Mesenchymal stem cell (in vitro differentiated cells and primary cell): ENCODE measurements at regions not wholly inside any gene's neighbourhood (a gene's known extent, or its start where the extent isn't known, plus 50 kb on each side); places are given as distances from the start of the nearest gene placed in this dataset.

Experiments used
- DNase-seq: peaks from one replicate; pipeline ENCODE4 v3.0.0-alpha.2; 2013
- H2AFZ ChIP-seq: one replicate; pipeline ENCODE4 v1.6.1; 2013; ENCODE audit warnings: low read depth, mild to moderate bottlenecking, control low read depth, inconsistent platforms, low read length, moderate library complexity
- H2AK5ac ChIP-seq: 2 replicates; pipeline ENCODE4 v1.6.1; 2013; ENCODE audit warnings: low read length, moderate library complexity, mild to moderate bottlenecking, inconsistent platforms; ENCODE audit not compliant: severe bottlenecking
- H2BK120ac ChIP-seq: one replicate; pipeline ENCODE4 v1.6.1; 2013; ENCODE audit warnings: low read depth, mild to moderate bottlenecking, inconsistent platforms, low read length, moderate library complexity
- H2BK12ac ChIP-seq, 2 experiments: one replicate each; pipeline ENCODE4 v1.6.1; 2013; ENCODE audit warnings: inconsistent platforms in 2 of 2, low read length in 2 of 2, mild to moderate bottlenecking in 2 of 2, moderate library complexity in 2 of 2, control low read depth in 1 of 2
- H2BK15ac ChIP-seq: one replicate; pipeline ENCODE4 v1.6.1; 2013; ENCODE audit warnings: mild to moderate bottlenecking, low read depth, inconsistent platforms; ENCODE audit not compliant: poor library complexity, severe bottlenecking
- H2BK5ac ChIP-seq: 2 replicates; pipeline ENCODE4 v1.6.1; 2013; ENCODE audit warnings: low read depth, mild to moderate bottlenecking, low read length, control low read depth, inconsistent platforms; ENCODE audit not compliant: poor library complexity, severe bottlenecking
- H3K14ac ChIP-seq, 2 experiments: one replicate each; pipeline ENCODE4 v1.6.1; 2013; ENCODE audit warnings: inconsistent platforms in 2 of 2, low read length in 2 of 2, control low read depth in 1 of 2, mild to moderate bottlenecking in 1 of 2, moderate library complexity in 1 of 2
- H3K18ac ChIP-seq, 2 experiments: one replicate each; pipeline ENCODE4 v1.6.1; 2013; ENCODE audit warnings: inconsistent platforms in 2 of 2, low read length in 2 of 2, control low read depth in 1 of 2, low read depth in 1 of 2, mild to moderate bottlenecking in 1 of 2
- H3K23ac ChIP-seq, 2 experiments: one replicate each; pipeline ENCODE4 v1.6.1; 2013; ENCODE audit warnings: inconsistent platforms in 2 of 2, low read length in 2 of 2, mild to moderate bottlenecking in 2 of 2, moderate library complexity in 2 of 2, control low read depth in 1 of 2
- H3K27ac ChIP-seq: 2 replicates; pipeline ENCODE4 v1.5.1; 2013; ENCODE audit warnings: mild to moderate bottlenecking, moderate library complexity, low read length, control low read depth, inconsistent platforms; ENCODE audit not compliant: poor library complexity, severe bottlenecking
- H3K27me3 ChIP-seq, 2 experiments: 2 replicates each; pipeline versions ENCODE4 v1.6.1 to v1.7.0; 2013; ENCODE audit warnings: low read length in 2 of 2, mild to moderate bottlenecking in 2 of 2, moderate library complexity in 2 of 2, control low read depth in 1 of 2, inconsistent platforms in 1 of 2; ENCODE audit not compliant: control insufficient read depth in 1 of 2, insufficient read depth in 1 of 2
- H3K36me3 ChIP-seq, 2 experiments: 2 replicates each; pipeline versions ENCODE4 v1.6.1 to v1.7.0; 2013; ENCODE audit warnings: low read length in 2 of 2, control low read depth in 1 of 2, inconsistent platforms in 1 of 2, low read depth in 1 of 2, mild to moderate bottlenecking in 1 of 2; ENCODE audit not compliant: insufficient read depth in 2 of 2, control insufficient read depth in 1 of 2
- H3K4ac ChIP-seq, 2 experiments: one replicate each; pipeline ENCODE4 v1.6.1; 2013; ENCODE audit warnings: inconsistent platforms in 2 of 2, low read length in 2 of 2, mild to moderate bottlenecking in 2 of 2, moderate library complexity in 2 of 2, control low read depth in 1 of 2, low read depth in 1 of 2
- H3K4me1 ChIP-seq: 2 replicates; pipeline ENCODE4 v1.6.1; 2013; ENCODE audit warnings: low read depth, low read length, control low read depth; ENCODE audit not compliant: control insufficient read depth, insufficient read depth
- H3K4me2 ChIP-seq: 2 replicates; pipeline ENCODE4 v1.6.1; 2013; ENCODE audit warnings: low read length, mild to moderate bottlenecking, inconsistent platforms; ENCODE audit not compliant: poor library complexity, severe bottlenecking
- H3K4me3 ChIP-seq, 2 experiments: 2 replicates each; pipeline versions ENCODE4 v1.5.1 to v1.7.0; 2013; ENCODE audit warnings: low read length in 2 of 2, mild to moderate bottlenecking in 2 of 2, control low read depth in 1 of 2, low read depth in 1 of 2; ENCODE audit not compliant: insufficient read depth in 1 of 2
- H3K79me1 ChIP-seq: replicated peaks from 2 replicates; pipeline ENCODE4 v1.6.1; 2013; ENCODE audit warnings: mild to moderate bottlenecking, control low read depth, low read length, inconsistent platforms; ENCODE audit not compliant: poor library complexity, severe bottlenecking
- H3K9ac ChIP-seq: 2 replicates; pipeline ENCODE4 v1.7.0; 2013; ENCODE audit warnings: mild to moderate bottlenecking, low read length, moderate library complexity
- H3K9me3 ChIP-seq: 2 replicates; pipeline ENCODE4 v1.7.0; 2013; ENCODE audit warnings: mild to moderate bottlenecking, low read length; ENCODE audit not compliant: control insufficient read depth
- H4K8ac ChIP-seq: one replicate; pipeline ENCODE4 v1.6.1; 2013; ENCODE audit warnings: inconsistent platforms, mild to moderate bottlenecking, low read length, moderate library complexity
- H4K91ac ChIP-seq: one replicate; pipeline ENCODE4 v1.6.1; 2013; ENCODE audit warnings: mild to moderate bottlenecking, low read length, inconsistent platforms
- WGBS: methylation state at CpG from one replicate; pipeline ENCODE4 v1.1.7; 2013; ENCODE audit warnings: mixed read lengths; 5-methylcytosine and 5-hydroxymethylcytosine counted together

- no peak overlapping the region for H4K8ac ChIP-seq
- H3K79me1 ChIP-seq = no peaks in the 10 kb centered on the region
- no peak overlapping the region for H2BK5ac ChIP-seq
- no peak overlapping the region for H3K4me2 ChIP-seq
- no peak overlapping the region for H2BK120ac ChIP-seq
- no peak overlapping the region for H2AFZ ChIP-seq
- H2BK15ac ChIP-seq = no peak overlapping the region
- no peak overlapping the region for H2AK5ac ChIP-seq
- H3K27me3 ChIP-seq = no peaks in the 10 kb centered on the region
- H3K4ac ChIP-seq = no peak overlapping the region
- H2BK12ac ChIP-seq = no peak overlapping the region
- no peak for DNase-seq
- H3K4me1 ChIP-seq = no peaks in the 10 kb centered on the region
- no peaks in the 10 kb centered on the region for H3K9me3 ChIP-seq
- no peak overlapping the region for H3K27ac ChIP-seq
- no peak overlapping the region for H4K91ac ChIP-seq
- no peak overlapping the region for H3K9ac ChIP-seq
- H3K14ac ChIP-seq = no peak overlapping the region
- H3K18ac ChIP-seq = no peak overlapping the region
- no peak overlapping the region for H3K4me3 ChIP-seq
- H3K36me3 ChIP-seq = no peaks in the 10 kb centered on the region
- H3K23ac ChIP-seq = no peak overlapping the region
- 100% methylated on average over 1 of the region's 1 CpG for WGBS
Observed at GRCh38 chr4:107255114-107255513, 219.0 kb upstream of the DKK2 start.

DNA sequence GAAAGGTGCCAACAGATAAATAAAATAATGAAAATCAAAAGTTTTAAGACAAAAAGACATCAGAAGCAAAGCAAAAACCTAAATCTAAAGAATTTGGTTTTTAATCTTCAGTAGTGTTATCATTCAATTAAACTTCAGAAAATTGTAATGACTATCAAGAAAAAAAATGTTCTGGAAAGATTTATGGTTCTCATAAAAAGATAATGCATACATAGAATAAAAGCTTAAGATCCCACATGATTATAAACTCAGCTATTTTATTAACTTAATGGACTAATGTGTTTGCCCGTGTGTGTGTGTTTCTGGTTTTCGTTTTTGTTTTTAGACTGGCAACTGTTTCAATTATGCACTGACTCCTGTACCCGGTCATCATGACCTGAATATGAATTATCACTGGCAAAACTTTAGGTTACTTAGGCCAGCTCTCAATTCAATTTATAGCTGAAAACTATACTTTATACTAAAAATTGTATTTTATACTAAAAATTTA, 217.5 kb upstream of the DKK2 start:
- Histone ChIP-seq H3K36me3 (no peaks in the 10 kb centered on the region), H3K27me3 (no peaks in the 10 kb centered on the region), H3K14ac (no peak overlapping the region), H2BK120ac (no peak overlapping the region), H3K4me2 (no peak overlapping the region), H4K91ac (no peak overlapping the region), H3K4me3 (no peak overlapping the region), H3K27ac (no peak overlapping the region), H3K23ac (no peak overlapping the region), H3K4me1 (no peaks in the 10 kb centered on the region), H3K18ac (no peak overlapping the region), H4K8ac (no peak overlapping the region), H2AFZ (no peak overlapping the region), H2AK5ac (no peak overlapping the region), H3K9ac (no peak overlapping the region), H2BK15ac (no peak overlapping the region), H2BK12ac (no peak overlapping the region), H3K9me3 (no peaks in the 10 kb centered on the region), H2BK5ac (no peak overlapping the region), H3K4ac (no peak overlapping the region), H3K79me1 (no peaks in the 10 kb centered on the region)
- DNase-seq = no peak
- WGBS = 96% methylated on average over 3 of the region's 3 CpGs

DNA sequence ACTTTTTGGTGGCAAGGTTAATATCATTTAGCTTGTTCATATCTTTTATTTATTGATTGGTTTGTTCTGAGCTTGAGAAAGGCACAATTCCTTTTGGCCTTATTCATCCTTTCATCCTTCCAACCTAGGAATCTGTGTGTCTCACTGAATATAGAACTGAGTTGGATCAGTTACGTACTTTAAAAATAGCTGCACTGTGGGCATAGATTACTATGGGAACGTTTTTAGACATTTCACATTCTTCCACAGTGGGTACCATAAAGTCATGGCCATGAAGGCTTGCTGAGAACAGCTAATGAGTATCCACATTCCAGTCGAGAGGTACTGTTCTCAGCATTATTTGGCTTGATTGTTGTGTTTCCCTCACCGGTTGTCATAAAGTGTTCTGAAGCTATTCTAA, 217.0 kb upstream of the DKK2 start:
- no peak for DNase-seq
- no peak overlapping the region for H3K14ac ChIP-seq
- H3K36me3 ChIP-seq = no peaks in the 10 kb centered on the region
- no peaks in the 10 kb centered on the region for H3K79me1 ChIP-seq
- H4K91ac ChIP-seq = no peak overlapping the region
- H2AK5ac ChIP-seq = no peak overlapping the region
- no peak overlapping the region for H2BK12ac ChIP-seq
- H3K9ac ChIP-seq = no peak overlapping the region
- H2BK120ac ChIP-seq = no peak overlapping the region
- WGBS = 85% methylated on average over 3 of the region's 4 CpGs
- no peak overlapping the region for H3K23ac ChIP-seq
- no peak overlapping the region for H2BK5ac ChIP-seq
- H4K8ac ChIP-seq = no peak overlapping the region
- no peak overlapping the region for H3K18ac ChIP-seq
- H3K9me3 ChIP-seq = no peaks in the 10 kb centered on the region
- no peak overlapping the region for H2AFZ ChIP-seq
- no peaks in the 10 kb centered on the region for H3K27me3 ChIP-seq
- no peak overlapping the region for H3K4ac ChIP-seq
- no peak overlapping the region for H3K4me2 ChIP-seq
- no peak overlapping the region for H3K4me3 ChIP-seq
- H3K4me1 ChIP-seq = no peaks in the 10 kb centered on the region
- H2BK15ac ChIP-seq = no peak overlapping the region
- H3K27ac ChIP-seq = no peak overlapping the region

- Histone ChIP-seq H3K4ac (no peak overlapping the region), H2BK15ac (no peak overlapping the region), H3K4me3 (no peak overlapping the region), H3K4me1 (no peaks in the 10 kb centered on the region), H2BK120ac (no peak overlapping the region), H4K91ac (no peak overlapping the region), H3K14ac (no peak overlapping the region), H3K4me2 (no peak overlapping the region), H3K27ac (no peak overlapping the region), H2BK5ac (no peak overlapping the region), H3K79me1 (no peaks in the 10 kb centered on the region), H2AK5ac (no peak overlapping the region), H4K8ac (no peak overlapping the region), H3K9me3 (no peaks in the 10 kb centered on the region), H3K23ac (no peak overlapping the region), H2BK12ac (no peak overlapping the region), H3K27me3 (no peaks in the 10 kb centered on the region), H3K9ac (no peak overlapping the region), H3K18ac (no peak overlapping the region), H2AFZ (no peak overlapping the region), H3K36me3 (no peaks in the 10 kb centered on the region)
- no peak for DNase-seq
- 100% methylated on average over 2 of the region's 2 CpGs for WGBS
Observed at GRCh38 chr4:107252571-107252970, 216.5 kb upstream of the DKK2 start.
